ENCODE measurements at regions not wholly inside any gene's neighbourhood (a gene's known extent, or its start where the extent isn't known, plus 50 kb on each side); places are given as distances from the start of the nearest gene placed in this dataset.

DNA sequence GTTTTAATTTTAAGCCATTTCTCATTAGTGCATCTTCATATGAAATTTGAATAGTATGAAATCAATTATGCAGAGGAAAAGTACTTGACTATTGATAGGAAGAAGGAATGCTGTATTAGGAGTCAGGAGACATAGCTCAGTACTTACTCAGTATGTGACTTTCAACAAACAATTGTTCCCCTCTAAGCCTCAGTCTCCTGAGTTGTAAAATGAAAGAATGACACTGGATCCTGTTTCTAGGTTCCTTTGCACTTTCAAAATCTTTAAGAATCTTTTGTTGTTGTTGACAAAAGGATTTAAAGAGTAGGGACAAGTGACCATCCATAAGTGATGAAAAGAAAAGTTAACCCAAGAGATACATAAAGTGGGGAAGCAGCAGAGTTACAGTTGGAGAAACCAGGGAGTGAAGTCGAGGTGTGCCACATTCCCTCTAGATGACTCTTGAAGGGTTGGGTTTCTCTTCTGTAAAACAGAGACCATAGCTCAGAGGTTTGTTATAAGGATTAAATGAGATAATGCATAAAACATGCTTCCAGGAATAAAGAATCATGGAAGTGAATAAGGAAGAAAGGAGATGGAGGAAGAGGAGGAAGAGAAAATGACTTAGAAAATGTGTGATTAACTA, 105.7 kb upstream of the KCNJ15 start:
- TF ChIP-seq POLR2A (IDR thresholded peaks at IDR 0.05) (no peak), EP300 (IDR thresholded peaks at IDR 0.05) (no peak)
- TF ChIP-seq, protein P1, sequence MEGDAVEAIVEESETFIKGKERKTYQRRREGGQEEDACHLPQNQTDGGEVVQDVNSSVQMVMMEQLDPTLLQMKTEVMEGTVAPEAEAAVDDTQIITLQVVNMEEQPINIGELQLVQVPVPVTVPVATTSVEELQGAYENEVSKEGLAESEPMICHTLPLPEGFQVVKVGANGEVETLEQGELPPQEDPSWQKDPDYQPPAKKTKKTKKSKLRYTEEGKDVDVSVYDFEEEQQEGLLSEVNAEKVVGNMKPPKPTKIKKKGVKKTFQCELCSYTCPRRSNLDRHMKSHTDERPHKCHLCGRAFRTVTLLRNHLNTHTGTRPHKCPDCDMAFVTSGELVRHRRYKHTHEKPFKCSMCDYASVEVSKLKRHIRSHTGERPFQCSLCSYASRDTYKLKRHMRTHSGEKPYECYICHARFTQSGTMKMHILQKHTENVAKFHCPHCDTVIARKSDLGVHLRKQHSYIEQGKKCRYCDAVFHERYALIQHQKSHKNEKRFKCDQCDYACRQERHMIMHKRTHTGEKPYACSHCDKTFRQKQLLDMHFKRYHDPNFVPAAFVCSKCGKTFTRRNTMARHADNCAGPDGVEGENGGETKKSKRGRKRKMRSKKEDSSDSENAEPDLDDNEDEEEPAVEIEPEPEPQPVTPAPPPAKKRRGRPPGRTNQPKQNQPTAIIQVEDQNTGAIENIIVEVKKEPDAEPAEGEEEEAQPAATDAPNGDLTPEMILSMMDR (IDR thresholded peaks at IDR 0.05): no peak
- 76 to 86% (median 82%) methylated on average over 1 of the region's 1 CpG for WGBS, 3 donors
- Histone ChIP-seq H3K4me1 (ENCODE audit: insufficient read depth) (no peaks in the 10 kb centered on the region), H3K27ac (no peak overlapping the region), H3K27me3 (no peaks in the 10 kb centered on the region), H3K36me3 (no peaks in the 10 kb centered on the region), H3K9me3 (no peaks in the 10 kb centered on the region), H3K4me3 (no peak overlapping the region)
- intact Hi-C loops (cut with DNase I): loop anchor here in 1 of 4 donors (10.0 kb wide), 1 partner anchor 204 kb away; no protein-coding TSS in a partner anchor
- no peak for DNase-seq

DNA sequence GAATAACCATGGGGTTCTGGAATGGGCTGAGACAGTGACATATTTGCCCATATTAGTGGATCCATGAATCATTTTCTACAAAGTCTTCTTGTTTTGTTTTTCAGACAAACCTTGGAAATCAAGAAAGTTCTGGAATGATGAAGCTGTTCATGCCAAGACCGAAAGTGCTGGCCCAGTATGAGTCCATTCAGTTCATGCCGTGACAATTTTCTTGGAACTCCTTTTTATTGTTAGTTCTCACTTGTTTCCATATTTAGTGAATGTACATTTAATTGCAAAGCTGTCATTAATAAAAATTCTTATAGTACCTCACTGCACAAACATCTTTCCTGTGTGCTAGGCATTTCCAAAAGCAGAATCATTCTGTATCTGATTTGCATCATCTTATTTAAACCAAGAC, 100.6 kb upstream of the KCNJ15 start:
- no peak for TF ChIP-seq EP300 (IDR thresholded peaks at IDR 0.05)
- no peak for TF ChIP-seq POLR2A (IDR thresholded peaks at IDR 0.05)
- TF ChIP-seq, protein P1 (IDR thresholded peaks at IDR 0.05): no peak
- WGBS, 3 donors: 65 to 75% (median 73%) methylated on average over 2 of the region's 2 CpGs
- H3K4me1 ChIP-seq (ENCODE audit: insufficient read depth): no peaks in the 10 kb centered on the region
- H3K36me3 ChIP-seq: no peaks in the 10 kb centered on the region
- H3K27ac ChIP-seq: no peak overlapping the region
- H3K4me3 ChIP-seq: no peak overlapping the region
- intact Hi-C loops (cut with DNase I): loop anchor here (5.0 to 10.0 kb wide), 3 partner anchors 196 to 201 kb away; no protein-coding TSS in a partner anchor
- no peaks in the 10 kb centered on the region for H3K9me3 ChIP-seq
- no peaks in the 10 kb centered on the region for H3K27me3 ChIP-seq
- DNase-seq: no peak

DNA sequence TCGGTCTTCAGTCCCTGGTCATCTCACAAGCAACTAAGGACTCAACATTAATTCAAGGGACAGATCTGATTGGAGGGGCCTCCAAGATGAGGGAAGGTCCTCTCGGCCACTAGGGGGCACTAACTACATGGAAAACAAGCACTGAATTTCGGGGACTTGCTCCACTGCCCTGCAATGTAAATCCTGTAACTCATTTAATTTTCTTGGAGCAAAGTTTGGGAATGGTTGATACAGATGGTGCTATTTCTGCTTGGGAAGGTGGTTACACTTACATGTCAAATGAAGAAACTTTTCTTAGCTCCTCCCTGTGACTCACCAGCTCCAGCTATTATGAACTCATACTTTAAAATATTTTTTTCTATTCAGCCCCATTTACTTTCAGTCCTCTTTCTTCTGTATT, 97.4 kb upstream of the KCNJ15 start:
- no peaks in the 10 kb centered on the region for H3K9me3 ChIP-seq
- peak; percentile 33 to 64 (median 50) for DNase-seq
- intact Hi-C loops (cut with DNase I): loop anchor here (5.0 to 10.0 kb wide), 3 partner anchors 193 to 198 kb away; no protein-coding TSS in a partner anchor
- H3K36me3 ChIP-seq: no peaks in the 10 kb centered on the region
- no peak overlapping the region for H3K4me3 ChIP-seq
- no peak overlapping the region for H3K27ac ChIP-seq
- H3K27me3 ChIP-seq: no peaks in the 10 kb centered on the region
- TF ChIP-seq, protein P1 (IDR thresholded peaks at IDR 0.05): peak; percentile 22 to 63 (median 40)
- TF ChIP-seq POLR2A (IDR thresholded peaks at IDR 0.05): no peak
- H3K4me1 ChIP-seq (ENCODE audit: insufficient read depth): no peaks in the 10 kb centered on the region
- 9 to 21% (median 13%) methylated on average over 3 of the region's 3 CpGs for WGBS, 3 donors

DNA sequence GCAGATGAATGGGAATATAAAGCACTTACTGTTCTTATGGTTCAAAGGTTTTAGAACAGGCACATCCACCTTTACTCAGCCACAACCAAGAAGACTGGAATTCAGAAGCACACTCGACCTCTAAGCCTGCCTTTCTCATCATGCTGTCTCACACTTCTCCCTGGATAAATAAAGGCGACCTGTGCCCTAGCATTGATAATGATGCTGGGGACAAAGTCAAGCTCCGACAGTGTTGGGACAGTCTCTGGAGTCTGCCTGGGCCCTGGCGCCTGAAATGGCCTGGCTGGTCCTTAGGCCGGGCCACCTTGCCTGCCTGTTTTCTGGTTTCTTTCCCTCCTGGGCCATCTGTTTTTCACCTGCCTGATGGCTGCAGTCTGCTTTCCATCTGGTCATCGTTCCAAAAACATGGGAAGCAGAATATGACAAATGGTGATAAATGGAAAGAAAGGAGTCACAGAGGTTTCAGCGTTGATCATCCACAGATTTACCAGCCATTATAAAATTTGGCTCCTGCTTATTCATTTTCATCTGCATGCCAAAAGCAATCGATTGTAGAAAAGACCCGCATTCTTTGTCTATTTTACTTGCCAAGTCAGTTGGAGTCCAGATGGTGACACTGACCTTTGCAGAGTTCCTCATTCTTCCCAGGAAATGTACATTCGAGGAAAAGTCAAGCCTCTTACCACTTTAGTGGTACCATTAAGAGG, 91.2 kb upstream of the KCNJ15 start:
- Histone ChIP-seq H3K9me3 (no peaks in the 10 kb centered on the region), H3K36me3 (no peaks in the 10 kb centered on the region), H3K27me3 (no peaks in the 10 kb centered on the region), H3K27ac (no peak overlapping the region), H3K4me1 (ENCODE audit: insufficient read depth) (peaks cover 5% of the 10 kb centered on the region), H3K4me3 (no peak overlapping the region)
- intact Hi-C loops (cut with DNase I): no loop called here
- DNase-seq: no peak
- TF ChIP-seq EP300 (IDR thresholded peaks at IDR 0.05) (no peak), POLR2A (IDR thresholded peaks at IDR 0.05) (no peak)
- TF ChIP-seq, protein P1 (IDR thresholded peaks at IDR 0.05): no peak
- WGBS, 3 donors: 25 to 31% (median 31%) methylated on average over 10 of the region's 10 CpGs
